Kidney (tissue), 13 donors: ENCODE measurements at regions not wholly inside any gene's neighbourhood (a gene's known extent, or its start where the extent isn't known, plus 50 kb on each side); places are given as distances from the start of the nearest gene placed in this dataset.

ENCODE experiments used
- DNase-seq, 5 donors: peaks; one replicate each; pipeline ENCODE4 v3.0.0-alpha.2; 2013 to 2020
- FAIRE-seq: peaks from 2 replicates; lab custom pipeline; 2012; peaks lifted over from hg19 to GRCh38; lab: Jason Lieb, UNC
- H3K27ac ChIP-seq, 2 donors: one replicate each; pipeline ENCODE4 v1.7.0; 2013; ENCODE audit warnings: low read depth in 2 of 2, low read length in 2 of 2, inconsistent platforms in 1 of 2
- H3K27me3 ChIP-seq: one replicate; pipeline ENCODE4 v1.7.1; 2013; ENCODE audit warnings: low read length, inconsistent platforms; ENCODE audit not compliant: control insufficient read depth, insufficient read depth
- H3K36me3 ChIP-seq, 3 donors: one replicate each; pipeline versions ENCODE4 v1.7.0 to v1.7.1; 2013; ENCODE audit warnings: low read length in 3 of 3, control low read depth in 1 of 3, inconsistent platforms in 1 of 3; ENCODE audit not compliant: insufficient read depth in 3 of 3, control insufficient read depth in 2 of 3
- H3K4me1 ChIP-seq, 3 donors: one replicate each; pipeline versions ENCODE4 v1.7.0 to v1.7.1; 2013; ENCODE audit warnings: low read length in 3 of 3, inconsistent platforms in 1 of 3, low read depth in 1 of 3; ENCODE audit not compliant: control insufficient read depth in 2 of 3, insufficient read depth in 2 of 3
- H3K4me3 ChIP-seq, 3 donors: one replicate each; pipeline versions ENCODE4 v1.7.0 to v1.8.1; 2013; ENCODE audit warnings: low read length in 3 of 3, control low read depth in 1 of 3, inconsistent platforms in 1 of 3
- H3K9ac ChIP-seq, 3 donors: one replicate each; pipeline versions ENCODE4 v1.7.0 to v1.7.1; 2013; ENCODE audit warnings: low read length in 3 of 3, control low read depth in 1 of 3, inconsistent platforms in 1 of 3
- H3K9me3 ChIP-seq, 3 donors: one replicate each; pipeline versions ENCODE4 v1.7.0 to v1.7.1; 2013; ENCODE audit warnings: low read length in 3 of 3, control low read depth in 1 of 3, inconsistent platforms in 1 of 3; ENCODE audit not compliant: control insufficient read depth in 2 of 3, insufficient read depth in 1 of 3
- intact Hi-C: fragments of 100-400 bp; cut with DNase I; formaldehyde crosslinking; loops from one replicate; pipeline ENCODE4 v1.11.1; 2022
- TF ChIP-seq, protein P1 (sequence below): IDR thresholded peaks from 3 replicates; pipeline ENCODE4 v1.5.1; 2012; ENCODE audit warnings: mild to moderate bottlenecking, moderate library complexity, borderline replicate concordance; ENCODE audit not compliant: insufficient read depth; ENCODE audit errors: extremely low read depth
- donor health status: control.
- donor health status: control.
- donor health status: control.
- donor health status: control.
- donor health status: control.
- donor health status: DM: yes; HTN: yes; CAD: no.
- donor health status: Normal renal cell carcinoma (clear cell type).

DNA sequence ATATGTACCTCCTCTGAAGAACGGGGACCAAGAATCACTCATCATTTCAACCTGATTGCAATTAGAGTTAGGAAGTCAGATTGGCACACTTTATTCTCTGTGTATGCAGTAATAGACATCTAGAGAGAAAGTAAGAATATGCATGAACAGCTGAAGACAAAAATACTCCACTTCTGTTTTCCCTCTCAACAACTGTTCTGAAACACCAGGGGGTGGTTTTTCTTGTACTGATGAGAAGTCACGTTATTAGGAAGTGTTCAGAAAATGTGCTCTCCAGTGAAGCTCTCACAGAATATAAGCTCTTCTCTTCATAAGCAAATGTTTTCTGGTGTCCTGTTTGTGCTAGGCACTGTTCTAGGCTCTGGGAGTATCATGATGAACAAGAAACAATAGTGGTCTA, 531.7 kb upstream of the C9orf72 start:
- no peak overlapping the region for H3K9ac ChIP-seq
- FAIRE-seq (no peak), DNase-seq (no peak)
- TF ChIP-seq, protein P1, sequence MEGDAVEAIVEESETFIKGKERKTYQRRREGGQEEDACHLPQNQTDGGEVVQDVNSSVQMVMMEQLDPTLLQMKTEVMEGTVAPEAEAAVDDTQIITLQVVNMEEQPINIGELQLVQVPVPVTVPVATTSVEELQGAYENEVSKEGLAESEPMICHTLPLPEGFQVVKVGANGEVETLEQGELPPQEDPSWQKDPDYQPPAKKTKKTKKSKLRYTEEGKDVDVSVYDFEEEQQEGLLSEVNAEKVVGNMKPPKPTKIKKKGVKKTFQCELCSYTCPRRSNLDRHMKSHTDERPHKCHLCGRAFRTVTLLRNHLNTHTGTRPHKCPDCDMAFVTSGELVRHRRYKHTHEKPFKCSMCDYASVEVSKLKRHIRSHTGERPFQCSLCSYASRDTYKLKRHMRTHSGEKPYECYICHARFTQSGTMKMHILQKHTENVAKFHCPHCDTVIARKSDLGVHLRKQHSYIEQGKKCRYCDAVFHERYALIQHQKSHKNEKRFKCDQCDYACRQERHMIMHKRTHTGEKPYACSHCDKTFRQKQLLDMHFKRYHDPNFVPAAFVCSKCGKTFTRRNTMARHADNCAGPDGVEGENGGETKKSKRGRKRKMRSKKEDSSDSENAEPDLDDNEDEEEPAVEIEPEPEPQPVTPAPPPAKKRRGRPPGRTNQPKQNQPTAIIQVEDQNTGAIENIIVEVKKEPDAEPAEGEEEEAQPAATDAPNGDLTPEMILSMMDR, result no peak
- no peaks in the 10 kb centered on the region for H3K9me3 ChIP-seq
- intact Hi-C loops, result no loop called here
- H3K4me3 ChIP-seq, result no peak overlapping the region
- H3K27me3 ChIP-seq, result no peaks in the 10 kb centered on the region
- no peaks in the 10 kb centered on the region for H3K4me1 ChIP-seq
- H3K36me3 ChIP-seq, result no peaks in the 10 kb centered on the region
- H3K27ac ChIP-seq, result no peak overlapping the region

DNA sequence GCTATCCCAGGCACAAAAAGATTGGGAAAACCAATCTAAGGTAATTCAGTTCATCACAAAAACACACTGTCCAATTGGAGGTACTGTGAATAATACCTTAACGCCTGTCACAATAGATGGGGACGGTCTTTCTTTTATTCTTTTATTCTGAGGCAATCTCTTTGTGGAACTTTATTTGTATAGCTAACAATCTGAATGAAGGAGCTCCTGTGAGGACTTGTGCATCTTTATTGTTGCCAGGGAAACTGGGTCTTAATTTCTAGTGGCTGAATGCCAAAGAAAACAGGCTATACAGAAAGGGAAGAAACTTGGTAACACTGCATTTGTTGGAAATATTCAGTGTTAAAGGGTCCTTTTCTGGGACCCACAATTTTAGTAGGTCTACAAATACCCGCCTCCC, 546.9 kb upstream of the C9orf72 start:
- H3K4me1 ChIP-seq, result no peaks in the 10 kb centered on the region
- TF ChIP-seq, protein P1, result no peak
- FAIRE-seq (no peak), DNase-seq (peak in 2 of 5 donors; percentile 42 to 48)
- no peak overlapping the region for H3K4me3 ChIP-seq
- intact Hi-C loops, result no loop called here
- no peaks in the 10 kb centered on the region for H3K36me3 ChIP-seq
- H3K27me3 ChIP-seq, result no peaks in the 10 kb centered on the region
- no peaks in the 10 kb centered on the region for H3K9me3 ChIP-seq
- no peak overlapping the region for H3K9ac ChIP-seq
- H3K27ac ChIP-seq, result no peak overlapping the region

DNA sequence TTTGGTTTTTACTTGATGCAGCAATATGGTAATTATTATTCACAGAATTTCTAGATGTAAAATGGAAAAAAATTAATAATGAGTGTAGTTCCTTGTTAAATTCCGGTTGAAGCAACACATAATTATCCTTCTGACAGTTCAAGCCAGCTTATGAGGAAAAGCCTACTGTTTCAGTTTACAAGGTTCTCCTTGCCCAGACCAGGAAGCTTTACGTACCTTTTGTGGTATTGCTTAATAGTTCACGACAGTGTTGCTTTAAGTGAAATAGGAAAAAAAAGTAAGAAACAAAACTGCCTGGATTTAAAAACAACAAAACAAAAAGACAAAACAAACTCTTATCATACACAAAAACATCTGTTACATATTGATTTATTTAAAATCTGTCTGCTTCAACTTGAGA, 547.3 kb upstream of the C9orf72 start:
- no peak for FAIRE-seq
- H3K27ac ChIP-seq, result no peak overlapping the region
- no peaks in the 10 kb centered on the region for H3K9me3 ChIP-seq
- DNase-seq, result no peak
- TF ChIP-seq, protein P1, result no peak
- intact Hi-C loops, result no loop called here
- no peak overlapping the region for H3K4me3 ChIP-seq
- H3K36me3 ChIP-seq, result no peaks in the 10 kb centered on the region
- no peaks in the 10 kb centered on the region for H3K27me3 ChIP-seq
- H3K9ac ChIP-seq, result no peak overlapping the region
- no peaks in the 10 kb centered on the region for H3K4me1 ChIP-seq

DNA sequence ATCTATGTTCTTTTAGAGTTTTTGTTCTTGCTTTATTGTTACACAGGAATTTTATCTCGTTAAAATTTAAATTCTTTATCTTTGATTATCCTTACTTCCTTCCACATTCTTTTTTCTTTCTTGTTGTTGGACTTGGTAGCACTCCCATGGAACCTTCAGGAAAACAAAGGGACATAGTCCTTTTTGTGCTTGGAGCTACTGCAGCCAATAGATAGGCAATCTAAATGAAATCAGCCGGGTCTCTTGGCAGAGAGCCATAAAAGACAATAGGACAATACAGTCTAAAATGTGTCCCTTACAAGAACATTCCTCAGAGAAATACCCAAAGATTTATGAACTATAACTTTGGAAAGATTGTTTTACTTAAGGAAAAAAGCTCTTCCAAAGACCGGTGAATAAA, 548.1 kb upstream of the C9orf72 start:
- H3K27me3 ChIP-seq, result no peaks in the 10 kb centered on the region
- TF ChIP-seq, protein P1, result no peak
- intact Hi-C loops, result no loop called here
- DNase-seq (peak in 1 of 5 donors; percentile 16), FAIRE-seq (no peak)
- H3K36me3 ChIP-seq, result no peaks in the 10 kb centered on the region
- H3K4me1 ChIP-seq, result no peaks in the 10 kb centered on the region
- no peak overlapping the region for H3K27ac ChIP-seq
- H3K9me3 ChIP-seq, result no peaks in the 10 kb centered on the region
- no peak overlapping the region for H3K9ac ChIP-seq
- H3K4me3 ChIP-seq, result no peak overlapping the region
